Erythroblast (primary cell): ENCODE measurements at regions not wholly inside any gene's neighbourhood (a gene's known extent, or its start where the extent isn't known, plus 50 kb on each side); places are given as distances from the start of the nearest gene placed in this dataset.
"Not testable (repeated sequence)": the region's sequence is repeated elsewhere in the genome, so short reads cannot be mapped to it uniquely, and the experiment has no call there.

Source experiments
- DNase-seq, 2 experiments: peaks; one replicate each; lab custom pipeline; 2025; lab: John Stamatoyannopoulos, UW
- GATA1 ChIP-seq: IDR thresholded peaks from 2 replicates; pipeline ENCODE4 v1.6.1; 2011; ENCODE audit warnings: low read depth, mild to moderate bottlenecking, control low read depth, low read length, moderate library complexity
- POLR2A ChIP-seq: IDR thresholded peaks from 2 replicates; pipeline ENCODE4 v1.6.1; 2011; ENCODE audit warnings: mild to moderate bottlenecking, low read length

GRCh38 chr1:229148041-229148671, 122.8 kb upstream of the RAB4A start:
- DNase-seq, result peak; percentile 9 to 25
- TF ChIP-seq GATA1, result no peak
- TF ChIP-seq POLR2A, result no peak

DNA sequence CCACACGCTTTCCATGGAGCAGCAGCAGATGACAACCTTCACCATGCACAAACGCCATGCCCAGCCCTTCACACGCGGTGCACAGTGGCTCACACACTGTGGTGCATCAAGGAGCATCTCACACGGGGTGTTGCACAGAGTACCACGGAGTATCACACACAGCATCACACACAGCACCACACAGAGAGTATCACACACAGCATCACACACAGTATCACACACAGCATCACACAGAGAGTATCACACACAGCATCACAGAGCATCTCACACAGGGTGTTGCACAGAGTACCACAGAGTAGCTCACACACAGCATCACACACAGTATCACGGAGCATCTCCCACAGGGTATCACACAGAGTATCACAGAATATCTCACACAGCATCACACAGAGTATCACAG, 122.2 kb upstream of the RAB4A start:
- no peak for DNase-seq

DNA sequence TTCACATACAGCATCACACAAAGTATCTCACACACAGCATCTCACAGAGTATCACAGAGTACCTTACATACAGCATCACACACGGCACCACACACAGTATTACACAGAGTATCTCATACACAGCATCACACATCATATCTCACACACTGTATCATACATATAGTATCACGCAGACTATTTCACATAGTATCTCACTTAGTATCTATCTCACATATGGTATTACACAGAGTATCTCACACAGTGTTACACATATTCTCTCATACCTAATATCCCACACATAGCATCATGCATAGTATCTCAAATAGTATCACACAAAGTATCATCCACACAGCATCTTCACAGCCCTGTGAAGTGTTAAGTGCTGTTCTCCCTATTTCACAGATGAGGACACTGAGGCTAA, 121.5 kb upstream of the RAB4A start:
- DNase-seq, result no peak
- TF ChIP-seq POLR2A (no peak), GATA1 (no peak)

More for the DNA sequence above, 122.2 kb upstream of the RAB4A start:
- TF ChIP-seq POLR2A (no peak), GATA1 (no peak)

- TF ChIP-seq POLR2A, result no peak
- TF ChIP-seq GATA1, result no peak
- DNase-seq, result no peak
Observed at GRCh38 chr1:229150518-229150917, 120.4 kb upstream of the RAB4A start.

GRCh38 chr1:229151412-229151811, 119.5 kb upstream of the RAB4A start:
- not testable (repeated sequence) for DNase-seq

- TF ChIP-seq GATA1 (no peak), POLR2A (no peak)
- DNase-seq, result no peak
Observed at GRCh38 chr1:229152311-229152710, 118.6 kb upstream of the RAB4A start.

GRCh38 chr1:229153955-229154548, 116.9 kb upstream of the RAB4A start:
- TF ChIP-seq GATA1 (no peak), POLR2A (no peak)
- DNase-seq, result no peak

DNA sequence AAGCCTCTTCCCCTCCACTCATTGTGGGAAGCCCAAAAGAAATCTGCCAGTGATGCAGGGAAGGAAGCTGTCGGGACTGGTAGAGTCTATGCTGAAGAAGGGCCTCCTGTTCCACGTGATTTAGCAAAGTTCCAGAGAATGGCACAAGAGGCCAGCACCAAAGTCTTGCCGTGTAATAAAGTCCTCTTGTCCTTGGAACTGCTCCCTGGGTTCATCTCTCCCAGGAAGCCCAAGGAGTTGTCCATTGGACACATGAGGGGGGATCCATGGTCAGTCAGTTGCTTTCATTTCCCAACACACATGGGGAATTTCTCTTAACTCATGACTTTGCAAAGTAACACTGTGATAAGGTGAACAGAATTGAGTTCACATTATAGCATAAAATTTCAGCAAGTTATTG, 116.1 kb upstream of the RAB4A start:
- no peak for DNase-seq
- TF ChIP-seq GATA1 (no peak), POLR2A (no peak)

GRCh38 chr1:229155472-229155871, 115.4 kb upstream of the RAB4A start:
- TF ChIP-seq POLR2A, result no peak
- no peak for TF ChIP-seq GATA1
- no peak for DNase-seq

DNA sequence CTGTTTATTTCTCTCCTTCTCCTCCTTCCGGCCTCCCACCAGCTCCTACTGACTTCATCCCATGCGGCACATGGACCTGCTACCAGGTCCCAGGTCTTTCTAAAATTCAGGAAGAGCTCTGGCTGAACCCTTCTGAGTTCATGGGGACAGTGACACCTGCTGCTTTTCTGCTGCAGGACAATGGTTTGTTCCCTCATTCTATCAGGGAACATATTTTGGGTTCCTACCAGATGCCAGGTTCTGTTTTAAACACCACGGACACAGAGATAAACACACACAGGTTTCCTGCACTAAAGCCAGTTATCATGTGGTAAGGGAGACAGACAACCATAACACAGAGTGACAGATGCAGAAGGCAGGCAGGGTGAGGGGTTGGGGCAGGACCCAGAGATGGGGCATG, 114.0 kb upstream of the RAB4A start:
- no peak for DNase-seq
- no peak for TF ChIP-seq GATA1
- TF ChIP-seq POLR2A, result no peak

DNA sequence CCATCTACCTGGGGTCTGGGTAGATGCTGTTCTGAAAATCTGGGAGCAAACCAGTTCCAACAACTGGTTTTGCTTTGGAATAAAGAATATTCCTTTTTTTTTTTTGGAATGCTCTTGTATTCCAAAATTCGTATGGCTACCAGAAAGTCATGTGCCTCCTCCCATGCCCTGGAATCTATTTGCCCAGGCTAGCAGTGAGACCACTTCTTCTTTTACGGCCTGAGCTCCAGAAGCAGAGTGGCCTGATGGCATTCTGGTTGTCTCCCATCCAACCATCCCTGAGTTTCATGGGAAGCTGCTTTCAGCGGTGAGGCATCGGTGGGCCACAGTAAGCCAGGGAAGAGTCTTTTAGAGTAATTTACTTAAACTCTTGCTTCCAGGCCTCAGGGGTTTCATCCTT, 113.4 kb upstream of the RAB4A start:
- TF ChIP-seq GATA1 (no peak), POLR2A (no peak)
- DNase-seq, result no peak

DNA sequence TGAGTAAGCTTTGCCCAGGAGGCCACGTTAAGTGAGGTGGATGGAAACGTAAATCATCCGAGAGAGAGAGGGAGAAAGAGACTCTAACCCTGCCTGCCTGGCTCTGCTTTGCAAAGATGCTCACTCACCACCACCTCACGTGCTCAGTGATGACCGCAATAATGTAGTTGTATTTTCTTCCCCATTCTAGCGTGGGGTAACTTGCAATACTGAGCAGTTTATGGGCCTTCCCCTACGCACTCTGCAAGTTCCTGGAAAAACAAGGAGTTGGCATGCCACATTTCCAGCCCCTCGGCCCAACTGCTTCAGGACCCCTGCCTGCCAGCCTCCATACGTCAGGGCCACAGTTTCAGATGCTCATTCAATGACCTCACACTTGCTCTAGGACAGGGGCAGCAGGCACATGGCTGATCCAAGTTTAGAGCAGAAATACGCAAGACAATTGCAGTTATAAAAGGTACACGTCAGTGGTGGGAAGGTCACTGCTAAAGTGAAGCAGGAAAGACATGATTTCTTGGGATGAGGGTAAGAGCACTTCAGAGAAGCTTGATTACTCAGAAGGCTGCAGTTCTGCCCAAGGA, 112.5 kb upstream of the RAB4A start:
- DNase-seq, result no peak
- no peak for TF ChIP-seq GATA1
- no peak for TF ChIP-seq POLR2A

DNA sequence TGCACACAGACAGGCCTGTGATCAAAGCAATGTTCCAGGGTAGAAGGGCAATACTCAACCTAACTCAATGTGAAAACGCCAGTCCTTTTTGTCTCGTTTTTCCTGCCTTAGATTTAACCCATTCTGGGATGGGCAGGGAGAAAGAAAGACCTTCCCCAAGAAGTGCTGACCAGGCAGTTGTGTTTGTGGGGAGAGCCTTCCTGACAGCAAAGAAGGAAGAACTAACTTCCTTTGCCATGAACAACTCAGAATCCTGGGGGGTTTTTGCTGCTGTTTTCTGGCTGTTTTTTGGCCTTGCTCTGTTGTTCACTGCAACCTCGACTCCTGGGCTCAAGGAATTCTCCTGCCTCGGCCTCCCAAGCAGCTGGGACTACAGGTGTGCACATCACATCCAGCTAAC, 112.0 kb upstream of the RAB4A start:
- DNase-seq, result no peak
- TF ChIP-seq GATA1, result no peak
- TF ChIP-seq POLR2A, result no peak

GRCh38 chr1:229159668-229160544, 111.0 kb upstream of the RAB4A start:
- TF ChIP-seq GATA1 (no peak), POLR2A (no peak)
- DNase-seq, result no peak

- no peak for TF ChIP-seq GATA1
- no peak for TF ChIP-seq POLR2A
- no peak for DNase-seq
Observed at GRCh38 chr1:229161740-229162139, 109.2 kb upstream of the RAB4A start.
